ENCODE measurements at regions not wholly inside any gene's neighbourhood (a gene's known extent, or its start where the extent isn't known, plus 50 kb on each side); places are given as distances from the start of the nearest gene placed in this dataset.

- no peak for DNase-seq
Observed at GRCh38 chr22:47259990-47260389, 497.5 kb downstream of the TBC1D22A start.

GRCh38 chr22:47259049-47259448 is 496.6 kb downstream of the TBC1D22A start:
- no peak for DNase-seq

GRCh38 chr22:47257976-47258375 is 495.5 kb downstream of the TBC1D22A start:
- no peak for DNase-seq

DNA sequence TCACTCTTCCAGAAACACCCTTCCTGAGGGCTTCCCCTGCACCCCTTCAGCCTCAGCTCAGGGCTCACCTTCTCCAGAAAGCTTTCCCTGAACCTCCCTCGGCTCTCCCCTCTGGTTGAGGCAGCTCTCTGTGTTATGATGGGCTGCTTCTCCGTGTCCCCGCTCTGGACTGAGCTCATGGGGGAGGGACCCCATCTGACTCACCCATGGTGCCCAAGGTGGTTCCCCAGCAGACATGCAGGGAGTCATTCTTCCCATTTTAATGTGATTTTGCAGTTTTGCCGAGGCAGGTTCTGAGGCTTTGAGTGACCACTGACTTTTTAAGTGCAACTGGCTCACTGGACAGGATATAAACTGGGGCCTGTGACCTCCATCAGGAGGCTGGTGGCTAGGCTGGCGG is 495.1 kb downstream of the TBC1D22A start:
- DNase-seq, result no peak

- DNase-seq, result no peak
Observed at GRCh38 chr22:47251911-47252310, 489.5 kb downstream of the TBC1D22A start.

GRCh38 chr22:47250995-47251765 is 488.7 kb downstream of the TBC1D22A start:
- DNase-seq, result no peak

DNA sequence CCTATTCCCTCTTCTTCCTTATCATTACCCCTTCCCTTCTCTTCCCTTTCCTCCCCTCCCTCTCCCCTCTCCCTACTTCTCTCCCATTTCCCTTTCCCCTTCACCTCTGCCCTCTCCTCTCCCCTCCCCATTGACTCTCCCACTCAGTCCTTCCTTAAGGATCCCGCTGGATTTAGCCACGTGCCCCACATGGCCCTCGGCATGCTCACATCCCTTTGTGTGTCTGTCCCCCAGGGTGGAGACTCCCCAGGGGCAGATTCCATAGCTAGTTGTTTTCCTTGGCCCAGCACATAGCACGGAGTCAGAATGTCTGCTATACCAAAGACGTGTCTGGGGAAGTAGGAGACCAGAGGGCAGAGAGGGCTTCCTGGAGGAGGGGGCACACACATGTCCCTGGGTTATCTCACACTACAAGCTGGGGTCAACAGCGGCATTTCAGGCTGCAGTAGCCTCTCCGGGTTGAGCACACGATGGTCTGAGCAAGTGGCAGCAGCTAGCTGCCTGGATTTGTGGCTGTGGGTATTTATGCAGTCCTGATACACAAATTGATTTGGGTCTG is 487.0 kb downstream of the TBC1D22A start:
- no peak for DNase-seq

GRCh38 chr22:47248925-47249324 is 486.5 kb downstream of the TBC1D22A start:
- DNase-seq, result no peak

- DNase-seq, result no peak
Observed at GRCh38 chr22:47247579-47248240, 485.3 kb downstream of the TBC1D22A start.

DNA sequence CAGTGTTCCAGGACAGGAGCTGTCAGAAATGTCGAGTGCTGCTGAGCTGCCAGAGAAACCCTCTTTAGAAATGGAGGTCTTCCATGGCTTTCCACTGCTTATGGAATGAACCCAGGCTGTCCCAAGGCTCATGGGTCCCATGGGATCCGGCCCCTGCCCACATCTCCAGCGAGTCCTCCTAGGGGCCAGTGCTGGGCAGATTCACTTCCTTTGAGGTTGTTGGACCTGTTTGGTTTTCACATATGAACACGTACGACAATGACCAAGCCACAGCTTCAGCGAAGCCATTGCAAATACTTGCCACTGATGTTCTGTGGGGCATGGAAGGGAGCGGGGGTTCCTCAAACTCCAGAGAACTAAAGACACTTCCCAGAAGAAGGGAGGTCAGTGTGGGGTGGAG is 483.3 kb downstream of the TBC1D22A start:
- no peak for DNase-seq

GRCh38 chr22:47245286-47245685 is 482.8 kb downstream of the TBC1D22A start:
- DNase-seq, result no peak

DNA sequence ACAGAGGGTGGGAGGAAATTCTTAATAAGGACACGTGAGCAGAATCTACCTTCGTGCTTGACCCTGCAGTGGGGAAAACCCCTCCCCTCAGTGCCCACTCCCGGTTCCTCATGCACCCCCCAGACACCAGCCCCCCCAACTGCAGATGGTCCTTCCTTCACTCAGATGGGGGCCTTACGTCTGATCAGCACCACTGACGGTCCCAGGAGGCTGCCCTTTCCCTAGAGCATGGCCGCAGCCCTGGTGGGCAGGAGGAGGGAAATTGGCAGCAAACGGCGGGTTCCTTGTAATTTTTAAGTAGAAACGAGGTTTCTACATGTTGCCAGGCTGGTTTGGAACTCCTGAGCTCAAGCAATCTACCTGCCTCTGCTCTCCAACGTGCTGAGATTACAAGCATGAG is 477.7 kb downstream of the TBC1D22A start:
- no peak for DNase-seq

GRCh38 chr22:47239474-47239860 is 477.0 kb downstream of the TBC1D22A start:
- no peak for DNase-seq

- DNase-seq, result no peak
Observed at GRCh38 chr22:47238690-47239473, 476.4 kb downstream of the TBC1D22A start.

GRCh38 chr22:47237890-47238480 is 475.5 kb downstream of the TBC1D22A start:
- no peak for DNase-seq

- no peak for DNase-seq
Observed at GRCh38 chr22:47236718-47237117, 474.3 kb downstream of the TBC1D22A start.

- no peak for DNase-seq
Observed at GRCh38 chr22:47236161-47236560, 473.7 kb downstream of the TBC1D22A start.

- DNase-seq, result no peak
Observed at GRCh38 chr22:47233316-47234243, 471.1 kb downstream of the TBC1D22A start.

- no peak for DNase-seq
Observed at GRCh38 chr22:47232753-47233152, 470.3 kb downstream of the TBC1D22A start.

GRCh38 chr22:47232197-47232596 is 469.7 kb downstream of the TBC1D22A start:
- no peak for DNase-seq

DNA sequence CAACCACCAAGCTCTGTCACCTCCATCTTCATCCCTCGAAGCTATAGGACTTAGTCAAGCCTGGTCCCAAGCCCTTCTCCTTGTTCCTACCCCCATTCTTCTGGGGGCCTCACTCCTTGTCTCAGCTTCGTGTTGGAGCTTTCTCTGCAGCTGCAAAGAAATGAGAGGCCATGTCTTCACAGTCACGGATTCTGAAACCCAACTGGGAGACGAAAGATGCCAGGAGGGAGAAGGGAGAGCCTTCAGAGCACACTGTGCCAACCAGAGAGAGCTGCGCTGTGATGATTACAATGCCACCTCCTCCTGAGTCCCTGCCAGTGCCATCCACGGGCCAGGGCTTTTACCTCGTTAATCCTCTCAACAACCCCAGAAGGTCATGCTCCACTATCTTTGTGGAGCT is 469.3 kb downstream of the TBC1D22A start:
- DNase-seq, result no peak

DNA sequence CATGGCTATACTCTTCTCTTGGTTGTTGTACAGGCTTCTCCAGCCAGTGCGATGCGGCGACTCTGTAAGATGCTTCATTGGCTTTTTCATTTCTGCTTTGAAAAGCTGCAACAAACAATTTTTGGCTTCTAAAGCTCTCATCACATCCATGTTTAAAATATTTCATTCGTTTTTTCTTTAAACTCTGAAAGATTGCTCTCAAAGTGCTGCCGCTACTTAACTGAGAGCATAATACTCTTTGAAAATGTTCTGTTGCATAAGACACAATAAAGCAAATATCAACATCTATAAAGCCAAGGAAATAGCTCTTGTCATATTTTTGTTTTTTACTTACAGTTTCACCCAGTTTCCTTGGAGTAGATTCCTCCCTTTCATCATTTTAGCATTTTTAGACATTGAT is 468.3 kb downstream of the TBC1D22A start:
- no peak for DNase-seq

Measured in NCI-H2107 (cell line).